Activated CD8-positive, alpha-beta T cell treated with anti-CD3 and anti-CD28 coated beads for 36 hours (primary cell): ENCODE measurements at regions not wholly inside any gene's neighbourhood (a gene's known extent, or its start where the extent isn't known, plus 50 kb on each side); places are given as distances from the start of the nearest gene placed in this dataset.

ENCODE experiments used
- ATAC-seq: fragments of 200-7000 bp; cut with Tn5 transposase; one replicate; pipeline ENCODE4 v1.10.0; 2021; ENCODE audit warnings: mild to moderate bottlenecking, moderate library complexity
- CTCF ChIA-PET: fragments of 350-600 bp; sonication (Branson Sonifier 250); formaldehyde crosslinking; loops from one replicate; lab custom pipeline; 2021; ENCODE audit warnings: antibody characterized with exemption; lab: Charles Lee
- POLR2A ChIA-PET: fragments of 350-600 bp; sonication (Branson Sonifier 250); formaldehyde crosslinking; loops from one replicate; lab custom pipeline; 2021; ENCODE audit warnings: antibody characterized with exemption; lab: Charles Lee
- DNase-seq: peaks from one replicate; pipeline ENCODE4 v3.0.0-alpha.2; 2020
- H3K27ac Mint-ChIP-seq: one replicate; pipeline ENCODE4 v1.8.0; 2021; ENCODE audit warnings: mild to moderate bottlenecking, mixed read lengths
- H3K27me3 Mint-ChIP-seq: one replicate; pipeline ENCODE4 v1.8.0; 2021; ENCODE audit warnings: mixed read lengths
- H3K36me3 Mint-ChIP-seq: one replicate; pipeline ENCODE4 v1.8.0; 2021; ENCODE audit warnings: low read depth, mixed read lengths
- H3K4me1 Mint-ChIP-seq: one replicate; pipeline ENCODE4 v1.8.0; 2021; ENCODE audit warnings: low read depth, mixed read lengths
- H3K4me3 Mint-ChIP-seq: one replicate; pipeline ENCODE4 v1.8.0; 2021; ENCODE audit warnings: mild to moderate bottlenecking, moderate library complexity, mixed read lengths
- H3K9me3 Mint-ChIP-seq: one replicate; pipeline ENCODE4 v1.8.0; 2021; ENCODE audit warnings: mixed read lengths
- intact Hi-C: fragments of 100-400 bp; cut with micrococcal nuclease; formaldehyde crosslinking; loops from one replicate; pipeline ENCODE4 v1.10.0; 2022
- TF ChIP-seq, protein P1 (sequence below): fragments of 200-600 bp; IDR thresholded peaks from one replicate; pipeline ENCODE4 v1.8.0; 2022; ENCODE audit warnings: antibody characterized with exemption, mild to moderate bottlenecking

DNA sequence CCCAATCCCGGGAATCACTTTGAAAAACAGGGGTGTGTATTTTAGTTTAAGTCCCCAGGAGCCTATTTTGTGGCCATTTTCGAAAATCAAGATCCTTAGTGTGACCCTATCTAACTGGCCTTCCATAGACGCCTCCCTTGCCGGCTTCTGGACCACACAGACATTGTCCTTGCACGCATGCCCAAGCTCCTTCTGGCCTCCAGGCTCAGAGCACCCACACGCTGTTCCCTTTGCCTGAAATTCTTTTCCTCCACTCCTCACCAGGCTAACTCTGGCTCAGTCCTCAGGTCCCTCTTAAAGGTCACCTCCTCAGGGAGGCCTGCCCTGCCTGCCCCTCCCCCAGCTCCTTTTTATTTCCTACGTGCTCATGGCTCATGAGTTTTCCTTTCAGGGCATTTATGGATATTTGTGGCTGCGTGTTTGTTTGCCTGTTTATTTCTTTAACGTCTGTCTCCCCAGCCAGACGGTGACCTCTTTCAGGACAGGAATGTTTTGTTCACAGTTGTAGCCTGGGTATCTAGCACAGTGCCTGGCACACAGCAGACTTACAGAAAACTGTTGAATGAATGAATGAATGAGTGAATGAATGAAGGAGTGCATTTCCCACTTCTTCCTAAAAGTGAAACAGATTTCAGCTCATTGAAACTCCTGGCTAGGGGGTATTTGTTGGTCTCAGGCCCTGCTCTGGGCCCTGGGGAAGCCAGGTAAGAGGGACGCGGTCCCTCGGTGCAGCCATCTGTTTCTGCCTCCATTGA is 79.1 kb upstream of the IER5L start:
- no peak for DNase-seq
- intact Hi-C loops, result no loop called here
- no peak for ATAC-seq

GRCh38 chr9:129254566-129255287 is 76.7 kb upstream of the IER5L start:
- ATAC-seq (no peak), DNase-seq (no peak)
- no peaks in the 10 kb centered on the region for H3K36me3 Mint-ChIP-seq
- H3K9me3 Mint-ChIP-seq, result no peaks in the 10 kb centered on the region
- CTCF ChIA-PET, result no interaction called here
- no peak overlapping the region for H3K4me3 Mint-ChIP-seq
- H3K27ac Mint-ChIP-seq, result no peak overlapping the region
- H3K27me3 Mint-ChIP-seq, result peaks cover 3% of the 10 kb centered on the region
- TF ChIP-seq, protein P1, sequence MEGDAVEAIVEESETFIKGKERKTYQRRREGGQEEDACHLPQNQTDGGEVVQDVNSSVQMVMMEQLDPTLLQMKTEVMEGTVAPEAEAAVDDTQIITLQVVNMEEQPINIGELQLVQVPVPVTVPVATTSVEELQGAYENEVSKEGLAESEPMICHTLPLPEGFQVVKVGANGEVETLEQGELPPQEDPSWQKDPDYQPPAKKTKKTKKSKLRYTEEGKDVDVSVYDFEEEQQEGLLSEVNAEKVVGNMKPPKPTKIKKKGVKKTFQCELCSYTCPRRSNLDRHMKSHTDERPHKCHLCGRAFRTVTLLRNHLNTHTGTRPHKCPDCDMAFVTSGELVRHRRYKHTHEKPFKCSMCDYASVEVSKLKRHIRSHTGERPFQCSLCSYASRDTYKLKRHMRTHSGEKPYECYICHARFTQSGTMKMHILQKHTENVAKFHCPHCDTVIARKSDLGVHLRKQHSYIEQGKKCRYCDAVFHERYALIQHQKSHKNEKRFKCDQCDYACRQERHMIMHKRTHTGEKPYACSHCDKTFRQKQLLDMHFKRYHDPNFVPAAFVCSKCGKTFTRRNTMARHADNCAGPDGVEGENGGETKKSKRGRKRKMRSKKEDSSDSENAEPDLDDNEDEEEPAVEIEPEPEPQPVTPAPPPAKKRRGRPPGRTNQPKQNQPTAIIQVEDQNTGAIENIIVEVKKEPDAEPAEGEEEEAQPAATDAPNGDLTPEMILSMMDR, result no peak
- POLR2A ChIA-PET, result no interaction called here
- intact Hi-C loops, result no loop called here
- H3K4me1 Mint-ChIP-seq, result peaks cover 19% of the 10 kb centered on the region

More for the DNA sequence above, 79.1 kb upstream of the IER5L start:
- TF ChIP-seq, protein P1, result no peak
- Mint-ChIP-seq H3K36me3 (no peaks in the 10 kb centered on the region), H3K9me3 (no peaks in the 10 kb centered on the region), H3K4me1 (peaks cover 30% of the 10 kb centered on the region), H3K27me3 (peaks cover 9% of the 10 kb centered on the region), H3K27ac (no peak overlapping the region), H3K4me3 (no peak overlapping the region)
- CTCF ChIA-PET, result no interaction called here
- POLR2A ChIA-PET, result interaction anchor here (0.6 to 1.3 kb wide), 2 partner anchors 12 to 63 kb away, joined by 3 to 4 read pairs; no protein-coding TSS in a partner anchor

GRCh38 chr9:129253803-129254381 is 75.8 kb upstream of the IER5L start:
- Mint-ChIP-seq H3K36me3 (no peaks in the 10 kb centered on the region), H3K4me3 (no peak overlapping the region), H3K9me3 (no peaks in the 10 kb centered on the region), H3K4me1 (peaks cover 10% of the 10 kb centered on the region), H3K27me3 (no peaks in the 10 kb centered on the region), H3K27ac (no peak overlapping the region)
- ChIA-PET CTCF (no interaction called here), POLR2A (interaction anchor here (1.2 kb wide), 1 partner anchor 16 kb away, joined by 4 read pairs; no protein-coding TSS in a partner anchor)
- intact Hi-C loops, result no loop called here
- ATAC-seq (no peak), DNase-seq (no peak)
- TF ChIP-seq, protein P1, result no peak

DNA sequence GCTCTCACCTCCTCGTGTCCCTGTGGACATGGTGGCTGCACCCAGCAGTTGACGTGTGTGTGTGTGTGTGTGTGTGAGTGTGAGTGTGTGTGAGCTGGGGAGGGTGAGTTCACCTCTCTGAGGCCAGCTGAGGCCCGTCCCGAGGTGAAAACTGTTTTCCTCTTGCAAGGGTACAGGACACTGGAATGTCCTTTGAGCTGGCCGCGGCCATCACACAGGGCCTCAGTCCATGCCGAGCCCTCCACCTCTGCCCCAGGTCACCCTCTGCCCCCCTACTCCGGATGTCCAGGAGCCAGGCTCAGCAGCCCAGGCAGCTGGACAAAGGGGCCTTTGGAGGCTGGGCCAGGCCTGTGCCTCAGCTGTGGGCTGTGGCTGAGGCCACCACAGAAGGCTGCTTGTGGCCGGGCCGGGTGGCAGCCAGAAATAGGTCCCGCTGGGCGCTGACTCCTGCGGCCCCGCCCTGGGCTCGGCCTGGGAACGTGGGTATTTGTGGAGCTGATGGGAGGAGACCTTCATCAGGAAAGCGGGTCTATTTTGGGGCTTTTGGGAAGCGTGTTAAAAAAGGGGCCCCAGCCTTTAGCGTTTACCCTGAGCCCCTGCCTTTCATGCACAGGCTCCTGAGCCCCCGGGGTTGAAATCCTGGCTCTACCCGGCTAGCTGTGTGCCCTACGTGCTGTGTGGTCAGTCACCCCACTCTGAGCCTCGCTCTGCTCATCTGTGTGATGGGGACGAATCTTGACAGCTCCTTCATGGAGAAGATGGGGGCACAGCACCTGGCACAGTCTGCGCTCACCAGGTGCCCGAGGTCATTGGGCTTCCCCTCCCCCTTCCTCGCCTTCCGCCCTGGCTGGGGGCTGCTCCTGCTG is 75.1 kb upstream of the IER5L start:
- ChIA-PET POLR2A (interaction anchor here (1.2 kb wide), 1 partner anchor 16 kb away, joined by 4 read pairs; no protein-coding TSS in a partner anchor), CTCF (no interaction called here)
- H3K36me3 Mint-ChIP-seq, result no peaks in the 10 kb centered on the region
- DNase-seq, result no peak
- H3K27ac Mint-ChIP-seq, result no peak overlapping the region
- TF ChIP-seq, protein P1, result no peak
- H3K9me3 Mint-ChIP-seq, result no peaks in the 10 kb centered on the region
- H3K27me3 Mint-ChIP-seq, result no peaks in the 10 kb centered on the region
- ATAC-seq, result no peak
- peaks cover 9% of the 10 kb centered on the region for H3K4me1 Mint-ChIP-seq
- H3K4me3 Mint-ChIP-seq, result no peak overlapping the region
- intact Hi-C loops, result no loop called here
